K562 (cell line): ENCODE measurements at regions not wholly inside any gene's neighbourhood (a gene's known extent, or its start where the extent isn't known, plus 50 kb on each side); places are given as distances from the start of the nearest gene placed in this dataset.

Source experiments
- ATAC-seq: fragments of 200-7000 bp; cut with Tn5 transposase; 3 replicates; pipeline ENCODE4 v1.9.1; 2020; ENCODE audit warnings: moderate library complexity
- BruUV-seq: library from RNA; stranded (reverse); fragments of 400-500 nt; replicated peaks from 2 replicates; lab custom pipeline; 2021; lab: Mats Ljungman, UMichigan
- CTCF ChIA-PET: fragments of 300-600 bp; formaldehyde crosslinking; extraction: SDS; loops from one replicate; lab custom pipeline; 2021; ENCODE audit warnings: low intra/inter-chr PET ratio; lab: Yijun Ruan, JAX
- POLR2A ChIA-PET: fragments of 300-600, 350-650 bp; sonication (Branson Sonifier 250); formaldehyde crosslinking; extraction: SDS; loops from one replicate; lab custom pipeline; 2021; ENCODE audit warnings: antibody characterized with exemption, inconsistent platforms; lab: Yijun Ruan, JAX
- DNase-seq, 4 experiments: peaks; one replicate each; pipeline versions ENCODE4 v3.0.0 to v3.0.0-alpha.2; 2011 to 2018; ENCODE audit warnings: low spot score in 3 of 4, mixed read lengths in 3 of 4; ENCODE audit errors: extremely low read depth in 1 of 4
- FAIRE-seq: peaks from 2 replicates; lab custom pipeline; 2011; peaks lifted over from hg19 to GRCh38; lab: Jason Lieb, UNC
- H2AFZ ChIP-seq: 2 replicates; pipeline ENCODE4 v1.6.0; 2011; ENCODE audit warnings: low read depth, low read length, control low read depth, inconsistent platforms
- H3K27ac ChIP-seq: fragments of 200-600 bp; 3 replicates; pipeline ENCODE4 v1.8.0; 2011; ENCODE audit warnings: low read depth, mild to moderate bottlenecking, control low read depth, inconsistent platforms, low read length, moderate library complexity, mixed read lengths; ENCODE audit errors: extremely low read depth
- H3K27me3 ChIP-seq, 2 experiments: fragments of 300-600 bp in 1 of 2; 2 replicates in 1 of 2; 3 replicates in 1 of 2; pipeline versions ENCODE4 v1.6.0 to v1.8.0; 2011; ENCODE audit warnings: inconsistent platforms in 2 of 2, low read length in 2 of 2, mild to moderate bottlenecking in 1 of 2, mixed read lengths in 1 of 2, moderate library complexity in 1 of 2; ENCODE audit not compliant: control insufficient read depth in 2 of 2, insufficient read depth in 2 of 2
- H3K36me3 ChIP-seq: fragments of 300-600 bp; 3 replicates; pipeline ENCODE4 v1.8.0; 2011; ENCODE audit warnings: mild to moderate bottlenecking, low read length, inconsistent platforms; ENCODE audit not compliant: control insufficient read depth, insufficient read depth
- H3K4me1 ChIP-seq, 2 experiments: fragments of 200-600 bp in 1 of 2; replicated peaks in 1 of 2; 2 replicates in 1 of 2; 3 replicates in 1 of 2; pipeline versions ENCODE4 v1.5.1 to v1.8.0; 2011; ENCODE audit warnings: inconsistent platforms in 2 of 2, low read length in 2 of 2, mild to moderate bottlenecking in 1 of 2, mixed read lengths in 1 of 2, moderate library complexity in 1 of 2; ENCODE audit not compliant: control insufficient read depth in 2 of 2, insufficient read depth in 2 of 2
- H3K4me2 ChIP-seq: 2 replicates; pipeline ENCODE4 v1.6.1; 2011; ENCODE audit warnings: low read length, control low read depth, inconsistent platforms, mixed read lengths; ENCODE audit not compliant: insufficient read depth
- H3K4me3 ChIP-seq: fragments of 200-600 bp; sonication (generic), shearing (Covaris generic); 2 replicates; pipeline ENCODE4 v1.5.1; 2016; ENCODE audit warnings: control low read depth, inconsistent platforms
- H3K79me2 ChIP-seq: fragments of 200-600 bp; 3 replicates; pipeline ENCODE4 v1.8.0; 2011; ENCODE audit warnings: low read length, inconsistent platforms; ENCODE audit not compliant: control insufficient read depth, insufficient read depth
- H3K9ac ChIP-seq, 2 experiments: 2 replicates each; pipeline versions ENCODE4 v1.6.0 to v1.6.1; 2011; ENCODE audit warnings: low read depth in 2 of 2, low read length in 2 of 2, control low read depth in 1 of 2, inconsistent platforms in 1 of 2, mild to moderate bottlenecking in 1 of 2, mixed read lengths in 1 of 2; ENCODE audit not compliant: insufficient read depth in 1 of 2
- H3K9me1 ChIP-seq: one replicate; pipeline ENCODE4 v1.6.0; 2011; ENCODE audit warnings: inconsistent platforms, mild to moderate bottlenecking, low read length, moderate library complexity; ENCODE audit not compliant: control insufficient read depth, insufficient read depth
- H3K9me3 ChIP-seq: replicated peaks from 2 replicates; pipeline ENCODE4 v1.5.1; 2011; ENCODE audit warnings: low read depth, low read length, inconsistent platforms; ENCODE audit not compliant: control insufficient read depth, insufficient read depth
- H4K20me1 ChIP-seq: replicated peaks from 2 replicates; pipeline ENCODE4 v1.6.1; 2011; ENCODE audit warnings: low read length, inconsistent platforms, mixed read lengths; ENCODE audit not compliant: control insufficient read depth, insufficient read depth
- HNRNPLL ChIP-seq: fragments of 200-400 bp; formaldehyde crosslinking; IDR thresholded peaks from 2 replicates; pipeline ENCODE4 v1.6.1; 2017; ENCODE audit warnings: low read length, low read depth, mild to moderate bottlenecking; ENCODE audit not compliant: poor library complexity, severe bottlenecking
- POLR2G ChIP-seq: fragments of 200-400 bp; formaldehyde crosslinking; IDR thresholded peaks from 2 replicates; pipeline ENCODE4 v1.6.1; 2017; ENCODE audit warnings: low read depth, mild to moderate bottlenecking, antibody characterized with exemption, low read length, moderate library complexity
- WGBS: fragments of 100-300 bp; shearing (Covaris generic); methylation state at CpG from one replicate; pipeline ENCODE4 v1.1.6; 2016; ENCODE audit warnings: low coverage, mixed read lengths; ENCODE audit not compliant: insufficient coverage; ENCODE audit errors: missing lambda C conversion rate; 5-methylcytosine and 5-hydroxymethylcytosine counted together
- in situ Hi-C: fragments of 300-500 bp; cut with MboI; formaldehyde crosslinking; loops from 4 replicates; pipeline ENCODE4 v1.15.0; 2018; ENCODE audit warnings: inconsistent platforms, mixed read lengths
- intact Hi-C: fragments of 100-400 bp; cut with micrococcal nuclease; formaldehyde crosslinking; loops from 2 replicates; pipeline ENCODE4 v1.14.2; 2022

DNA sequence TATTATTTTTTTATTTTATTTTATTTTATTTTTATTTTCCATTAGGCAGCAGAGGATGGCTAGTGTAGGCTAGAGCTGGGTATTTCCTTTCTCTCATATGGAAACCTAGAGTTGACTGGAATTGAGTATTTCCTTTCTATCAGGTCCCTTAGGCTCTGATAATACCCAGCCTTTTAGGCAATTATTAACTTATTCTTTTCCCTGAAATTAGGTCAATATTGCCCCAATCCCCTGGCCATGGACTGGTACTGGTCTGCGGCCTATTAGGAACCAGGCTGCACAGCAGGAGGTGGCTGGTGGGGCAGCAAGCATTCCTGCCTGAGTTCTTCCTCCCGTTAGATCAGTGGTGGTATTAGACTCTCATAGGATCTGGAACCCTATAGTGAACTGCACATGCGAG, 632.2 kb downstream of the TENT5A start:
- Histone ChIP-seq H3K4me1 (no peaks in the 10 kb centered on the region), H3K36me3 (no peaks in the 10 kb centered on the region), H3K27ac (no peak overlapping the region), H3K4me2 (no peak overlapping the region), H3K9me3 (no peaks in the 10 kb centered on the region), H3K4me3 (no peak overlapping the region), H3K79me2 (no peaks in the 10 kb centered on the region), H2AFZ (no peak overlapping the region), H3K9ac (no peak overlapping the region), H3K27me3 (no peaks in the 10 kb centered on the region), H3K9me1 (no peaks in the 10 kb centered on the region), H4K20me1 (no peaks in the 10 kb centered on the region)
- no TSS peak for BruUV-seq
- no peak for DNase-seq
- WGBS: 0% methylated on average over 3 of the region's 3 CpGs
- POLR2A ChIA-PET: no interaction called here
- no peak for ATAC-seq
- in situ Hi-C loops: no loop called here
- CTCF ChIA-PET: no interaction called here
- TF ChIP-seq POLR2G: no peak
- FAIRE-seq: no peak
- intact Hi-C loops: no loop called here

DNA sequence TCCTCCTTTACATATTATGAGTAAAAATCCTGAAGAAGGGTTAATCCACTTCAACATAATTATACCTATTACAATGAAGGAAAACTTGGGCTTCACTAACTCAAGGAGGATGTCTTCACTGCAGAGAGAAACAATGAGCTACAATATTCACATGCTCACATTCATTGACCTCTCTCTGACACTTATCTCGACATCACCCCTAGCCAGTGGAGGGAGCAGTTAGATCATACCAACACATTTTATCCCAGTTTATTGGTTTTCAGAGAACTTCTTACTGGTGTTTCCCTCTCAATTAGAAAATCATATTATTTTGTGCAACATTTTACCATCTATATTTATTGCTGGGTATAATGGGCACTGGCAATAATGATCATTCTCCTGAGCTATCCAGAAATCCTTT, 646.5 kb downstream of the TENT5A start:
- no peaks in the 10 kb centered on the region for H3K36me3 ChIP-seq
- H3K27me3 ChIP-seq: no peaks in the 10 kb centered on the region
- in situ Hi-C loops: no loop called here
- no peak overlapping the region for H3K4me3 ChIP-seq
- ChIA-PET POLR2A (no interaction called here), CTCF (no interaction called here)
- TF ChIP-seq HNRNPLL: no peak
- FAIRE-seq: no peak
- no peak for ATAC-seq
- H3K9me3 ChIP-seq: no peaks in the 10 kb centered on the region; the same call in none of the 2 replicates
- no peak overlapping the region for H3K9ac ChIP-seq
- no peak for DNase-seq
- intact Hi-C loops: no loop called here
- no peaks in the 10 kb centered on the region for H3K9me1 ChIP-seq
- WGBS: 8% methylated on average over 1 of the region's 1 CpG
- H3K4me1 ChIP-seq: no peaks in the 10 kb centered on the region
- H2AFZ ChIP-seq: no peak overlapping the region
- H3K79me2 ChIP-seq: no peaks in the 10 kb centered on the region
- no TSS peak for BruUV-seq
- H3K4me2 ChIP-seq: no peak overlapping the region
- no peak overlapping the region for H3K27ac ChIP-seq
- no peaks in the 10 kb centered on the region for H4K20me1 ChIP-seq
